Thyroid gland (tissue), 4 donors: ENCODE measurements at regions not wholly inside any gene's neighbourhood (a gene's known extent, or its start where the extent isn't known, plus 50 kb on each side); places are given as distances from the start of the nearest gene placed in this dataset.

Experiments used
- DNase-seq, 2 donors: peaks; one replicate each; pipeline ENCODE4 v3.0.0-alpha.2; 2019
- H3K27ac ChIP-seq, 3 donors: fragments of 200-600 bp; sonication (generic); 1 replicate in 2 of 3; 2 replicates in 1 of 3; pipeline ENCODE4 v1.5.1; 2016 to 2019; ENCODE audit warnings: mild to moderate bottlenecking in 1 of 3, moderate library complexity in 1 of 3
- H3K27me3 ChIP-seq: fragments of 200-600 bp; sonication (generic); one replicate; pipeline ENCODE4 v1.5.1; 2019
- H3K36me3 ChIP-seq, 2 donors: fragments of 200-600 bp; sonication (generic); one replicate each; pipeline ENCODE4 v1.5.1; 2016 to 2019
- H3K4me1 ChIP-seq, 2 donors: fragments of 200-600 bp; sonication (generic); one replicate each; pipeline ENCODE4 v1.5.1; 2017 to 2019
- H3K4me3 ChIP-seq, 3 donors: fragments of 200-600 bp; sonication (generic); replicated peaks in 1 of 3; 1 replicate in 2 of 3; 2 replicates in 1 of 3; pipeline ENCODE4 v1.5.1; 2016; ENCODE audit warnings: mild to moderate bottlenecking in 1 of 3
- H3K9me3 ChIP-seq: fragments of 200-600 bp; sonication (generic); one replicate; pipeline ENCODE4 v1.5.1; 2017
- CTCF ChIP-seq, 6 experiments: fragments of 200-600 bp in 3 of 6; fragments of 450-650 bp in 3 of 6; sonication (generic) in 3 of 6; IDR thresholded peaks; one replicate each; pipeline ENCODE4 v1.5.1; 2016 to 2019; ENCODE audit warnings: antibody characterized with exemption in 6 of 6, mild to moderate bottlenecking in 2 of 6, inconsistent platforms in 1 of 6, moderate library complexity in 1 of 6
- POLR2A ChIP-seq, 2 donors: fragments of 450-650 bp; IDR thresholded peaks; one replicate each; pipeline ENCODE4 v1.6.1; 2017; ENCODE audit warnings: antibody characterized with exemption in 2 of 2, mild to moderate bottlenecking in 2 of 2, moderate library complexity in 1 of 2
- WGBS, 2 donors: methylation state at CpG; one replicate each; pipeline ENCODE4 v1.1.5; 2017; 5-methylcytosine and 5-hydroxymethylcytosine counted together
- intact Hi-C: fragments of 100-400 bp; cut with DNase I; formaldehyde crosslinking; loops from one replicate; pipeline ENCODE4 v1.15.1; 2023

GRCh38 chr2:204386668-204387067 lies 158.6 kb upstream of the PARD3B start:
- TF ChIP-seq CTCF (IDR thresholded peaks at IDR 0.05) = no peak
- no peak for TF ChIP-seq POLR2A (IDR thresholded peaks at IDR 0.05)
- no peak for DNase-seq
- WGBS, 2 donors = 89 to 95% methylated on average over 2 of the region's 2 CpGs

GRCh38 chr2:204389120-204389519 lies 156.2 kb upstream of the PARD3B start:
- no peak for DNase-seq
- Histone ChIP-seq H3K4me1 (no peaks in the 10 kb centered on the region), H3K9me3 (no peaks in the 10 kb centered on the region), H3K4me3 (no peak overlapping the region), H3K27me3 (no peaks in the 10 kb centered on the region), H3K36me3 (no peaks in the 10 kb centered on the region), H3K27ac (no peak overlapping the region)
- intact Hi-C loops = no loop called here
- WGBS, 2 donors = 96 to 100% methylated on average over 1 of the region's 1 CpG
- no peak for TF ChIP-seq POLR2A (IDR thresholded peaks at IDR 0.05)
- TF ChIP-seq CTCF (IDR thresholded peaks at IDR 0.05) = no peak

More at GRCh38 chr2:204386668-204387067, 158.6 kb upstream of the PARD3B start:
- Histone ChIP-seq H3K36me3 (no peaks in the 10 kb centered on the region), H3K4me3 (no peak overlapping the region), H3K27ac (no peak overlapping the region), H3K27me3 (no peaks in the 10 kb centered on the region), H3K9me3 (no peaks in the 10 kb centered on the region), H3K4me1 (no peaks in the 10 kb centered on the region)
- intact Hi-C loops = no loop called here

GRCh38 chr2:204389856-204390255 lies 155.4 kb upstream of the PARD3B start:
- intact Hi-C loops = no loop called here
- TF ChIP-seq POLR2A (IDR thresholded peaks at IDR 0.05) (no peak), CTCF (IDR thresholded peaks at IDR 0.05) (no peak)
- Histone ChIP-seq H3K4me1 (no peaks in the 10 kb centered on the region), H3K36me3 (no peaks in the 10 kb centered on the region), H3K27me3 (no peaks in the 10 kb centered on the region), H3K27ac (no peak overlapping the region), H3K4me3 (no peak overlapping the region), H3K9me3 (no peaks in the 10 kb centered on the region)
- DNase-seq = no peak
- WGBS, 2 donors = 95 to 97% methylated on average over 1 of the region's 1 CpG

GRCh38 chr2:204395539-204395938 lies 149.7 kb upstream of the PARD3B start:
- 59 to 68% methylated on average over 4 of the region's 4 CpGs for WGBS, 2 donors
- H3K4me1 ChIP-seq = no peaks in the 10 kb centered on the region
- H3K9me3 ChIP-seq = no peaks in the 10 kb centered on the region
- no peak for DNase-seq
- H3K27me3 ChIP-seq = no peaks in the 10 kb centered on the region
- no peak overlapping the region for H3K4me3 ChIP-seq
- no peak for TF ChIP-seq CTCF (IDR thresholded peaks at IDR 0.05)
- no peak for TF ChIP-seq POLR2A (IDR thresholded peaks at IDR 0.05)
- H3K27ac ChIP-seq = no peak overlapping the region
- no peaks in the 10 kb centered on the region for H3K36me3 ChIP-seq
- intact Hi-C loops = no loop called here

- H3K36me3 ChIP-seq = no peaks in the 10 kb centered on the region
- H3K27me3 ChIP-seq = no peaks in the 10 kb centered on the region
- intact Hi-C loops = no loop called here
- 94 to 97% methylated on average over 5 of the region's 5 CpGs for WGBS, 2 donors
- DNase-seq = no peak
- no peak for TF ChIP-seq CTCF (IDR thresholded peaks at IDR 0.05)
- TF ChIP-seq POLR2A (IDR thresholded peaks at IDR 0.05) = no peak
- no peaks in the 10 kb centered on the region for H3K4me1 ChIP-seq
- H3K4me3 ChIP-seq = no peak overlapping the region
- H3K27ac ChIP-seq = no peak overlapping the region
- no peaks in the 10 kb centered on the region for H3K9me3 ChIP-seq
These were observed 144.2 kb upstream of the PARD3B start for GRCh38 chr2:204401114-204401513.
